ENCODE measurements at regions not wholly inside any gene's neighbourhood (a gene's known extent, or its start where the extent isn't known, plus 50 kb on each side); places are given as distances from the start of the nearest gene placed in this dataset.

DNA sequence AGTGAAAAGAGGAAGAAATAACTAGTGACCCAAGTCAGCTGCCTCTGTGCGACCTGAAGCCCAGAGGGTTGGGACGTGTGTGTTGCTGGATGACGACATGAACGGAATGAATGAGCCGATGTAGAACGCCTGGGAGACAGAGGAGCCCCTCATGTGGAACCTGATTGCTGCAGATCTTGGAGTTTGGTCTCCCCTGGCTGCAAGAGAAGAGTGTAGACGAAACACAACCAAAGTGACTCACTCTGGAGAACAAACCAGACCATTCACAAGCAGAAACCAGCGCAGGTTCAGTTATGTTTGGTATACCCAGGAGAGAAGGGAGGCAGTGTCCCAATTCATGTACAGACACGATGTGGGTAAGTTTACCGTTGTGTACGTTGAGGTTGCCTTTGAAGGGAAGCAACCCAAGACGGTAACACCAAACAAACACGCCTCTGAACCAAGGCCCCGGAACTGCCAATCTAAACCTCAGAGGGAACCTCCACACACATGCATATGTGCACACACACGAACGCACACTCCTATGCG lies 265.9 kb downstream of the BMP7 start:
- Histone ChIP-seq H3K4me3 (ENCODE audit: low read depth, low read length) (no peak overlapping the region), H3K36me3 (ENCODE audit: control insufficient read depth, insufficient read depth, low read length) (no peaks in the 10 kb centered on the region), H3K27me3 (ENCODE audit: control insufficient read depth, insufficient read depth, low read length) (peaks cover 2% of the 10 kb centered on the region), H3K9me3 (ENCODE audit: control insufficient read depth in 2 of 2, low read length in 2 of 2) (peaks cover 3 to 11% of the 10 kb centered on the region in 2 experiments), H3K27ac (ENCODE audit: insufficient read depth, low read length, poor library complexity, severe bottlenecking) (no peak overlapping the region), H3K4me1 (ENCODE audit: control insufficient read depth, insufficient read depth, low read length, poor library complexity, severe bottlenecking) (no peaks in the 10 kb centered on the region)
- peaks cover 4% of the 10 kb centered on the region for H3K27me3 Mint-ChIP-seq
- H3K4me1 Mint-ChIP-seq: no peaks in the 10 kb centered on the region
- no peak for ATAC-seq (ENCODE audit: low read depth in 2 of 2)
- DNase-seq: no peak
- no peak overlapping the region for H3K4me3 Mint-ChIP-seq
- no peak overlapping the region for H3K27ac Mint-ChIP-seq
- H3K9me3 Mint-ChIP-seq: peaks cover 0 to 10% (median 3%) of the 10 kb centered on the region in 7 donors
- no peaks in the 10 kb centered on the region for H3K36me3 Mint-ChIP-seq

DNA sequence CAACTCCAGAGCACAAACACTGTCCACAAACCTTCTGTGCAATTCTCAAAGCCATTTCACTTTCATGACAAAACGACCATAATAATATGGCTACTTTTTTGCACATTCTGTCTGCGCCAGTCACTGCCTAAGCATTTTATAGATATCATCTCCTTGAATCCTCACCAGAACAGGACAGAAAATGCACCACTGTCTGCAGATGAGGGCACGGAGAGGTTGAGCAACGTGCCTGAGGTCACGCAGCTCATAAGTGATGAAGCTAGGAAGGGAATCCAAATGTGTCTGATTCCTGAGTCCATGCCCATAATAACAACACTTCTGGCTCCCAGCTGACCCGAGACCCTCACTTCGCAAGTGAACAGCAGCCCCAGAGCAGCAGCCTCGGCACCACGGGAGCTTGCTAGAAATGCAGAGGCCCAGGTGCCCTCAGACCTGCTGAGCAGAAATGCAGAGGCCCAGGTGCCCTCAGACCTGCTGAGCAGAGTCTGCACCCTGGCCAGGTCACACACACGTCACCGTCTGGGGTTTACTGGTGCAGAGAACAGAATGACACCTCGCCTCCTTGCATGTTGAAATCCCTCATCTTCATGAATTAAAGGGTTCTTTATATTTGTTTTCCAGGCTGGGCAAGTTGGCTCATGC lies 265.2 kb downstream of the BMP7 start:
- no peaks in the 10 kb centered on the region for H3K36me3 ChIP-seq (ENCODE audit: control insufficient read depth, insufficient read depth, low read length)
- no peak for DNase-seq
- peaks cover 2% of the 10 kb centered on the region for H3K27me3 ChIP-seq (ENCODE audit: control insufficient read depth, insufficient read depth, low read length)
- H3K4me1 ChIP-seq (ENCODE audit: control insufficient read depth, insufficient read depth, low read length, poor library complexity, severe bottlenecking): no peaks in the 10 kb centered on the region
- Mint-ChIP-seq H3K27me3 (peaks cover 4% of the 10 kb centered on the region), H3K9me3 (peaks cover 0 to 10% (median 3%) of the 10 kb centered on the region in 7 donors), H3K4me3 (no peak overlapping the region), H3K4me1 (no peaks in the 10 kb centered on the region), H3K36me3 (no peaks in the 10 kb centered on the region), H3K27ac (no peak overlapping the region)
- no peak overlapping the region for H3K4me3 ChIP-seq (ENCODE audit: low read depth, low read length)
- no peak for ATAC-seq (ENCODE audit: low read depth in 2 of 2)
- peaks cover 3 to 11% of the 10 kb centered on the region in 2 experiments for H3K9me3 ChIP-seq (ENCODE audit: control insufficient read depth in 2 of 2, low read length in 2 of 2)
- H3K27ac ChIP-seq (ENCODE audit: insufficient read depth, low read length, poor library complexity, severe bottlenecking): no peak overlapping the region

DNA sequence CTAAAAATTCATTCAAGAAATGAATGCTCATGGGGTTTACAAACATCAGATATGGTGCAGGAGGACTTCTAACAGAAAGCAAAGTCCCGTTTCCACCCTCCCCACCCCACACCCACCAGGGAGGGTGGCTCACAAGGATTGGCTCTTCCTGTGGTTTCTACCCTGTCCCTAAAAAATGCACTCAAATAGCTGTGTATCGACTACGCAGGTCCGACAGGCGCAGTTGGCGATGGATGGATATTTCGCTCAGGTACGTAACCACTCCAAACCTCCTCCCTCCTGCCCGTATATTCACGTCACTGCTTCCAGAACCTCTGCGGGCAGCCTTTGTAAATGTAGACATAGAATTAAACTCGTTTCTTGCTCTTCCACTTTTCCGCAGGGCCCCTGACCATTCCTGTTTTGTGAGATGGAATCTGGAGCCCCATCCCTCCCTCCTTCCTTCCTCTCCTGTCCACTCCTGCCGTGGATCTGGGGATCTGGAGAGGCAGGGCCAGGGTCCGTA lies 264.3 kb downstream of the BMP7 start:
- Mint-ChIP-seq H3K36me3 (no peaks in the 10 kb centered on the region), H3K27ac (no peak overlapping the region)
- no peak for ATAC-seq (ENCODE audit: low read depth in 2 of 2)

DNA sequence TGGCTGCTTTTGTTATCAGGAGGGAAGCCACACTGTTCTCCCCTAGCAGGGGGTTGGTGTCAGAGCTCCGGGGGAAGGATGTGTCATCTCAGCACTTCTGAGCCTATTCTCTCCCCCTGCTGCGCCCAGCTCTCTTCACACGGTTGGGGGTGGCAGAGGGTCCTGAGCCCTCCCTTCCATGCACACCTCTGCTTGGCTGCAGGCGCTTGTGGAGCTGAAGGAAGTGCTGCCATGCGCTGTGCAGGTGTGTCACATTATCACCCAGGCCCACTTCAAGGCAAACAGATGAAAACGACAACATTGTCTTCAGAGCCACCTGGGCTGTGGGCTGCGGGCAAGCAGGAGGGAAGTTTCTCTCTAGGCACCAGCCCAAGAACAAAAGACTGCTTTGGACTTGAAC lies 263.4 kb downstream of the BMP7 start:
- no peak overlapping the region for H3K4me3 ChIP-seq (ENCODE audit: low read depth, low read length)
- Mint-ChIP-seq H3K9me3 (peaks cover 0 to 8% (median 3%) of the 10 kb centered on the region in 7 donors), H3K4me3 (no peak overlapping the region), H3K36me3 (no peaks in the 10 kb centered on the region), H3K4me1 (no peaks in the 10 kb centered on the region), H3K27me3 (peaks cover 4% of the 10 kb centered on the region), H3K27ac (no peak overlapping the region)
- no peak for ATAC-seq (ENCODE audit: low read depth in 2 of 2)
- no peaks in the 10 kb centered on the region for H3K36me3 ChIP-seq (ENCODE audit: control insufficient read depth, insufficient read depth, low read length)
- no peak for DNase-seq
- H3K27ac ChIP-seq (ENCODE audit: insufficient read depth, low read length, poor library complexity, severe bottlenecking): no peak overlapping the region
- peaks cover 3 to 10% of the 10 kb centered on the region in 2 experiments for H3K9me3 ChIP-seq (ENCODE audit: control insufficient read depth in 2 of 2, low read length in 2 of 2)
- no peaks in the 10 kb centered on the region for H3K4me1 ChIP-seq (ENCODE audit: control insufficient read depth, insufficient read depth, low read length, poor library complexity, severe bottlenecking)
- peaks cover 2% of the 10 kb centered on the region for H3K27me3 ChIP-seq (ENCODE audit: control insufficient read depth, insufficient read depth, low read length)

More for the DNA sequence above, 264.3 kb downstream of the BMP7 start:
- Mint-ChIP-seq H3K4me1 (no peaks in the 10 kb centered on the region), H3K4me3 (no peak overlapping the region), H3K27me3 (peaks cover 4% of the 10 kb centered on the region), H3K9me3 (peaks cover 0 to 10% (median 3%) of the 10 kb centered on the region in 7 donors)
- H3K27me3 ChIP-seq (ENCODE audit: control insufficient read depth, insufficient read depth, low read length): peaks cover 2% of the 10 kb centered on the region
- peaks cover 3 to 11% of the 10 kb centered on the region in 2 experiments for H3K9me3 ChIP-seq (ENCODE audit: control insufficient read depth in 2 of 2, low read length in 2 of 2)
- DNase-seq: no peak
- no peaks in the 10 kb centered on the region for H3K4me1 ChIP-seq (ENCODE audit: control insufficient read depth, insufficient read depth, low read length, poor library complexity, severe bottlenecking)
- H3K27ac ChIP-seq (ENCODE audit: insufficient read depth, low read length, poor library complexity, severe bottlenecking): no peak overlapping the region
- H3K36me3 ChIP-seq (ENCODE audit: control insufficient read depth, insufficient read depth, low read length): no peaks in the 10 kb centered on the region
- H3K4me3 ChIP-seq (ENCODE audit: low read depth, low read length): no peak overlapping the region

DNA sequence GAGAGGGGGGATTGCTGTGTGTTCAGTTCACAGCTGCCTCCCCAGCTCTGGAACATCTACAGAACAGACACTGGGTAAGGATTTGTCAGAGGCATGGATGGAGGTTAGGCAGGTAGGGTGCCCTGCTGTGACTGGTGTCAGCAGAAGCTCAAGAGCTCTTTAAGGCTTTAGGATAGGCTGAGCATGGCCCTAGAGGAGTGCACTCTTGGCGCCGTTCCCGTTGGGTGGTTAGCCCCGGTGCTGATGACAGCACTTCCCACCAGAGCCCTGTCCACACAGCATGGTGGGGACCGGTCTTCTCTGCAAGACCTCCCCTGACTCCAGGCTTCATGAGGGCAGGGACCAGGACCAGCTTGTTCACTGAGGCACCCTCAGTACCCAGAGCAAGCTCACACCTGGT lies 262.0 kb downstream of the BMP7 start:
- H3K9me3 Mint-ChIP-seq: peaks cover 0 to 5% (median 0%) of the 10 kb centered on the region in 7 donors
- no peaks in the 10 kb centered on the region for H3K4me1 Mint-ChIP-seq
- H3K9me3 ChIP-seq (ENCODE audit: control insufficient read depth in 2 of 2, low read length in 2 of 2): no peaks in the 10 kb centered on the region
- H3K27ac ChIP-seq (ENCODE audit: insufficient read depth, low read length, poor library complexity, severe bottlenecking): no peak overlapping the region
- no peaks in the 10 kb centered on the region for H3K4me1 ChIP-seq (ENCODE audit: control insufficient read depth, insufficient read depth, low read length, poor library complexity, severe bottlenecking)
- no peaks in the 10 kb centered on the region for H3K36me3 ChIP-seq (ENCODE audit: control insufficient read depth, insufficient read depth, low read length)
- H3K27me3 Mint-ChIP-seq: no peaks in the 10 kb centered on the region
- H3K27ac Mint-ChIP-seq: no peak overlapping the region
- H3K27me3 ChIP-seq (ENCODE audit: control insufficient read depth, insufficient read depth, low read length): peaks cover 2% of the 10 kb centered on the region
- H3K36me3 Mint-ChIP-seq: no peaks in the 10 kb centered on the region
- no peak overlapping the region for H3K4me3 Mint-ChIP-seq
- no peak overlapping the region for H3K4me3 ChIP-seq (ENCODE audit: low read depth, low read length)
- DNase-seq (no peak), ATAC-seq (ENCODE audit: low read depth in 2 of 2) (no peak)

DNA sequence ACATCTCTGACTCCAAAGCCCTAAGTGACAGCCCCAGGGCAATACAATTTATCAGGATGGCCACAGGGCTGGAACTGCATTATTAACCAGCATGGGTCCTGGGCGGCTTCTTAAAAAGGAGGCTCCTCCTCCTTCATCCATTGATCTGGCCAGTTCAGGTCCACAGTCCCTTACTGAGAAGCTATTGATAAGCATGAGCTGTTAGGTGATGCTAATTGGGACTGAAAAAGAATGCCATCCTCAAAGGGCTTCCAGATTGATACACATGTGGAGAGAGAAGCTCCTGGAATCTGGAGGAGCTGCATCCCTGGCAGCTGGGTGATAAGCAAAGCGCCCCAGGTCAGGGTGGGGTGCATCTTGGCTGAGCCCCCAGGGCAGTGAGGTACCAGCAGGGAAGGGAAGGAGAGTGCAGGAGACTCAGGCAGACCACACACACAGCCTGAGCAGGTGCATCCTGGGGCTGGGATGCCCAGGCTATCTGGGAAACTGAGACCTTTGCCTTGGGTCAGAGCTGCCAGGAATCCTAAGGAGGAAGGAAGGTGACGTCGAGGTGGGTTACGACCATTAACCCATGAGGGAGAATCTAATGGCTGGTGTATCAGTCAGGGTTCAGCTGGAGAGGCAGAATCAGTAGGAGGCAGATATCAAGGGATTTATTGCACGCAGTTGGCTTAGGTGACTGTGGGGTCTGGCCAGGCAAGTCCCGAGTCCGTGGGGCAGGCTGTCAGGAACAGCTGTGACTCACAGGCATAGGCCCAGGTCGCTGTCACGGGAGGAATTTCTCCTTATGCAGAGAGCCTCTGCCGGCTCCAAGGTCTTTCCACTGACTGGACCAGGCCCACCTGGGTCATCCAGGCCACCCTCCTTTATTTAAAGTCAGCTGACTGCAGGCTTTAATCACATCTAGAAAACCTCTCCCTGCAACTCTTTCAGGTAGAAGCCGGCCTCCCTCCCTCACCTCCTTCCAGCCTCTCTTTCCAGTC lies 261.2 kb downstream of the BMP7 start:
- ATAC-seq (ENCODE audit: low read depth in 2 of 2) (no peak), DNase-seq (no peak)
- peaks cover 0 to 6% (median 0%) of the 10 kb centered on the region in 7 donors for H3K9me3 Mint-ChIP-seq
- Histone ChIP-seq H3K36me3 (ENCODE audit: control insufficient read depth, insufficient read depth, low read length) (no peaks in the 10 kb centered on the region), H3K4me3 (ENCODE audit: low read depth, low read length) (no peak overlapping the region), H3K4me1 (ENCODE audit: control insufficient read depth, insufficient read depth, low read length, poor library complexity, severe bottlenecking) (no peaks in the 10 kb centered on the region), H3K27me3 (ENCODE audit: control insufficient read depth, insufficient read depth, low read length) (peaks cover 2% of the 10 kb centered on the region), H3K9me3 (ENCODE audit: control insufficient read depth in 2 of 2, low read length in 2 of 2) (no peaks in the 10 kb centered on the region), H3K27ac (ENCODE audit: insufficient read depth, low read length, poor library complexity, severe bottlenecking) (no peak overlapping the region)
- H3K4me3 Mint-ChIP-seq: no peak overlapping the region
- H3K4me1 Mint-ChIP-seq: no peaks in the 10 kb centered on the region
- H3K27ac Mint-ChIP-seq: no peak overlapping the region
- no peaks in the 10 kb centered on the region for H3K36me3 Mint-ChIP-seq
- H3K27me3 Mint-ChIP-seq: no peaks in the 10 kb centered on the region

DNA sequence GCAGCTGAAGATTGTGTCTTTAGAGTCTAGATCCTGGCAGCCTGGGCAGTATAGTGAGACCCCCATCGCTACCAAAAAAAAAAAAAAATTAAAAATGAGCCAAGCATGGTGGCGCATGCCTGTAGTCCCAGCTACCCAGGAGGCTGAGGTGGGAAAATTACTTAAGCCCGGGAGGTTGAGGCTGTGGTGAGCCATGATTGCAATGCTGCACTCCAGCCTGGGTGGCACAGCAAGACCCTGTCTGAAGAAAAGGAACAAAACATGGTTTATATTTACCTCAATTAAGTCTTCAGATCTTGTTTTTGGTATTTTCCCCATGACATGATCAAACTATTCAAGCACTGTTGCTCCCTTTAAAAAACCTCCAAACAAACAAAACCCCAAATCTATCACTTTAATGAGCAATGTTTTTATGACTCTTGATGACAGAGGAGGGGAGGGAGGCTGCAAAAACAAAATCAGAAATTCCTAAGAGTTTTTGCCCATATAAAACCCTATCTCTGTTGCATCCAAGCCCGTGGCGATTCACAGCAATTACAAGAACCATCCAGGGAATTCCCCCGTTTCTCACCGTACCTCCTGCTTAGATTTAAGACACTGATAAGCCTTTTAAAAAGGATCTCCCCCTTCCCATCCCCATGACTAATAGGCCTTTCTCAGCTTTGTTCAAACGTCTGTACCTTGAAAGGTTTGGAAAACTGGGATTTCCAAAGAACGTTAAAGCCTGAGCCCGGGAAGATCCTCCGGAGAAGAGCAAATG lies 259.9 kb downstream of the BMP7 start:
- Histone ChIP-seq H3K27ac (ENCODE audit: insufficient read depth, low read length, poor library complexity, severe bottlenecking) (no peak overlapping the region), H3K36me3 (ENCODE audit: control insufficient read depth, insufficient read depth, low read length) (no peaks in the 10 kb centered on the region), H3K4me3 (ENCODE audit: low read depth, low read length) (no peak overlapping the region), H3K27me3 (ENCODE audit: control insufficient read depth, insufficient read depth, low read length) (peaks cover 2% of the 10 kb centered on the region), H3K9me3 (ENCODE audit: control insufficient read depth in 2 of 2, low read length in 2 of 2) (no peaks in the 10 kb centered on the region), H3K4me1 (ENCODE audit: control insufficient read depth, insufficient read depth, low read length, poor library complexity, severe bottlenecking) (no peaks in the 10 kb centered on the region)
- ATAC-seq (ENCODE audit: low read depth in 2 of 2): no peak
- no peaks in the 10 kb centered on the region for H3K4me1 Mint-ChIP-seq
- no peaks in the 10 kb centered on the region for H3K27me3 Mint-ChIP-seq
- no peak overlapping the region for H3K27ac Mint-ChIP-seq
- H3K36me3 Mint-ChIP-seq: no peaks in the 10 kb centered on the region
- DNase-seq: no peak
- H3K4me3 Mint-ChIP-seq: no peak overlapping the region
- peaks cover 0 to 5% (median 0%) of the 10 kb centered on the region in 7 donors for H3K9me3 Mint-ChIP-seq
